HCT116 (cell line): ENCODE measurements at regions not wholly inside any gene's neighbourhood (a gene's known extent, or its start where the extent isn't known, plus 50 kb on each side); places are given as distances from the start of the nearest gene placed in this dataset.

Experiments
- ATF3 ChIP-seq: IDR thresholded peaks from 2 replicates; pipeline ENCODE4 v1.6.1; 2012
- CTCF ChIP-seq, 3 experiments: fragments of 200-600 bp in 1 of 3; sonication (generic) in 1 of 3; IDR thresholded peaks in 2 of 3; conservative IDR thresholded peaks in 1 of 3; 2 replicates each; pipeline ENCODE4 v1.5.1; 2012 to 2017; ENCODE audit warnings: low read depth in 2 of 3, low read length in 2 of 3, antibody characterized with exemption in 1 of 3, borderline replicate concordance in 1 of 3, control low read depth in 1 of 3, mild to moderate bottlenecking in 1 of 3, mixed read lengths in 1 of 3, mixed run types in 1 of 3, moderate library complexity in 1 of 3; ENCODE audit not compliant: insufficient read depth in 1 of 3
- EZH2phosphoT487 ChIP-seq: fragments of 200-600 bp; IDR thresholded peaks from 2 replicates; pipeline ENCODE4 v1.6.1; 2018; ENCODE audit warnings: antibody characterized with exemption, borderline replicate concordance
- POLR2A ChIP-seq: IDR thresholded peaks from 2 replicates; pipeline ENCODE4 v1.7.0; 2011; ENCODE audit warnings: borderline replicate concordance; ENCODE audit not compliant: insufficient read depth, insufficient read length; ENCODE audit errors: extremely low read depth
- SRF ChIP-seq: IDR thresholded peaks from 2 replicates; pipeline ENCODE4 v1.6.1; 2012; ENCODE audit warnings: low read depth

- TF ChIP-seq ATF3 (no peak), SRF (no peak), CTCF (IDR thresholded peaks at IDR 0.05 in 2 of 3, conservative IDR thresholded peaks at IDR 0.05 in 1 of 3; ENCODE audit: borderline replicate concordance in 1 of 3, insufficient read depth in 1 of 3, low read depth in 2 of 3, low read length in 2 of 3) (no peak), POLR2A (no peak), EZH2phosphoT487 (no peak)
Measured at GRCh38 chr12:73815072-73815645, 722.5 kb upstream of the ATXN7L3B start.
